Caco-2 (cell line): ENCODE measurements at regions not wholly inside any gene's neighbourhood (a gene's known extent, or its start where the extent isn't known, plus 50 kb on each side); places are given as distances from the start of the nearest gene placed in this dataset.

Experiments
- BruUV-seq: library from RNA; stranded (reverse); fragments of 400-500 nt; replicated peaks from 2 replicates; lab custom pipeline; 2021; lab: Mats Ljungman, UMichigan
- CTCF ChIA-PET: fragments of 300-600 bp; sonication (Branson Sonifier 250); formaldehyde crosslinking; loops from one replicate; lab custom pipeline; 2022; ENCODE audit warnings: antibody characterized with exemption; lab: Charles Lee
- POLR2A ChIA-PET: fragments of 300-600 bp; sonication (Branson Sonifier 250); formaldehyde crosslinking; loops from one replicate; lab custom pipeline; 2022; ENCODE audit warnings: antibody characterized with exemption; lab: Charles Lee
- DNase-seq, 2 experiments: peaks; one replicate each; pipeline versions ENCODE4 v3.0.0 to v3.0.0-alpha.2; 2020 to 2022
- H3K27me3 ChIP-seq: replicated peaks from 2 replicates; pipeline ENCODE4 v1.6.0; 2011; ENCODE audit warnings: low read length; ENCODE audit not compliant: control insufficient read depth, insufficient read depth
- H3K36me3 ChIP-seq: 2 replicates; pipeline ENCODE4 v1.5.1; 2011; ENCODE audit warnings: low read length; ENCODE audit not compliant: control insufficient read depth, insufficient read depth
- H3K4me1 ChIP-seq: fragments of 250-450 bp; sonication (Bioruptor Pico); 2 replicates; pipeline ENCODE4 v1.5.1; 2020; ENCODE audit warnings: mild to moderate bottlenecking
- H3K4me3 ChIP-seq: 2 replicates; pipeline ENCODE4 v1.5.1; 2011; ENCODE audit warnings: low read depth, mild to moderate bottlenecking, control low read depth, low read length
- H3K9me3 ChIP-seq: fragments of 250-450 bp; sonication (Bioruptor Pico); 2 replicates; pipeline ENCODE4 v1.5.1; 2020; ENCODE audit warnings: mild to moderate bottlenecking, moderate library complexity
- H3K27ac Mint-ChIP-seq: one replicate; pipeline ENCODE4 v1.8.0; 2022; ENCODE audit warnings: mixed read lengths; ENCODE audit not compliant: unreplicated experiment
- H3K27me3 Mint-ChIP-seq: one replicate; pipeline ENCODE4 v1.8.0; 2022; ENCODE audit warnings: mixed read lengths; ENCODE audit not compliant: insufficient read depth, unreplicated experiment
- H3K36me3 Mint-ChIP-seq: one replicate; pipeline ENCODE4 v1.8.0; 2022; ENCODE audit warnings: mild to moderate bottlenecking, mixed read lengths; ENCODE audit not compliant: insufficient read depth, unreplicated experiment
- H3K4me1 Mint-ChIP-seq: one replicate; pipeline ENCODE4 v1.8.0; 2022; ENCODE audit warnings: low read depth, mixed read lengths; ENCODE audit not compliant: unreplicated experiment
- H3K4me3 Mint-ChIP-seq: one replicate; pipeline ENCODE4 v1.8.0; 2022; ENCODE audit warnings: mild to moderate bottlenecking, moderate library complexity, mixed read lengths; ENCODE audit not compliant: unreplicated experiment
- H3K9me3 Mint-ChIP-seq: one replicate; pipeline ENCODE4 v1.8.0; 2022; ENCODE audit warnings: mixed read lengths; ENCODE audit not compliant: unreplicated experiment
- CTCF ChIP-seq, 2 experiments: fragments of 200-600 bp in 1 of 2; IDR thresholded peaks; 1 replicate in 1 of 2; 2 replicates in 1 of 2; pipeline versions ENCODE4 v1.5.1 to v1.8.0; 2011 to 2022; ENCODE audit warnings: antibody characterized with exemption in 1 of 2, control low read depth in 1 of 2, inconsistent platforms in 1 of 2, low read depth in 1 of 2, low read length in 1 of 2, mild to moderate bottlenecking in 1 of 2, moderate library complexity in 1 of 2; ENCODE audit not compliant: insufficient read depth in 1 of 2, severe bottlenecking in 1 of 2, unreplicated experiment in 1 of 2
- intact Hi-C: fragments of 100-400 bp; cut with micrococcal nuclease; formaldehyde crosslinking; loops from one replicate; pipeline ENCODE4 v1.10.0; 2022; ENCODE audit not compliant: unreplicated experiment

GRCh38 chr7:41323806-41324205, 379.1 kb downstream of the INHBA start:
- DNase-seq, result no peak
- no peaks in the 10 kb centered on the region for H3K27me3 Mint-ChIP-seq
- BruUV-seq, result no TSS peak
- H3K27ac Mint-ChIP-seq, result no peak overlapping the region
- H3K36me3 ChIP-seq, result no peaks in the 10 kb centered on the region
- H3K4me3 ChIP-seq, result no peak overlapping the region
- TF ChIP-seq CTCF (IDR thresholded peaks at IDR 0.05; ENCODE audit: insufficient read depth in 1 of 2, low read depth in 1 of 2, low read length in 1 of 2, severe bottlenecking in 1 of 2, unreplicated experiment in 1 of 2), result no peak
- no peaks in the 10 kb centered on the region for H3K4me1 Mint-ChIP-seq
- peaks cover 3% of the 10 kb centered on the region for H3K9me3 Mint-ChIP-seq
- H3K4me1 ChIP-seq, result no peaks in the 10 kb centered on the region
- no peak overlapping the region for H3K4me3 Mint-ChIP-seq
- H3K9me3 ChIP-seq, result no peaks in the 10 kb centered on the region
- H3K36me3 Mint-ChIP-seq, result no peaks in the 10 kb centered on the region
- no peaks in the 10 kb centered on the region for H3K27me3 ChIP-seq
- POLR2A ChIA-PET, result no interaction called here
- CTCF ChIA-PET, result no interaction called here
- intact Hi-C loops, result no loop called here

GRCh38 chr7:41319581-41319980, 383.3 kb downstream of the INHBA start:
- 0 out of 2 replicates have a peak, but pooled peaks cover 6% of the 10 kb centered on the region for H3K4me1 ChIP-seq
- no peaks in the 10 kb centered on the region for H3K9me3 ChIP-seq
- no peaks in the 10 kb centered on the region for H3K36me3 Mint-ChIP-seq
- CTCF ChIA-PET, result interaction anchor here (0.7 kb wide), 1 partner anchor 10 kb away, joined by 3 read pairs; no protein-coding TSS in a partner anchor
- no peaks in the 10 kb centered on the region for H3K4me1 Mint-ChIP-seq
- H3K27ac Mint-ChIP-seq, result no peak overlapping the region
- intact Hi-C loops, result no loop called here
- peaks cover 8% of the 10 kb centered on the region for H3K9me3 Mint-ChIP-seq
- no peak for DNase-seq
- no peak overlapping the region for H3K4me3 Mint-ChIP-seq
- POLR2A ChIA-PET, result no interaction called here
- no peak overlapping the region for H3K4me3 ChIP-seq
- H3K27me3 ChIP-seq, result no peaks in the 10 kb centered on the region
- no peaks in the 10 kb centered on the region for H3K36me3 ChIP-seq
- no peaks in the 10 kb centered on the region for H3K27me3 Mint-ChIP-seq
- TF ChIP-seq CTCF (IDR thresholded peaks at IDR 0.05; ENCODE audit: insufficient read depth in 1 of 2, low read depth in 1 of 2, low read length in 1 of 2, severe bottlenecking in 1 of 2, unreplicated experiment in 1 of 2), result no peak
- no TSS peak for BruUV-seq

- no peak overlapping the region for H3K27ac Mint-ChIP-seq
- H3K27me3 ChIP-seq, result no peaks in the 10 kb centered on the region
- no peak for TF ChIP-seq CTCF (IDR thresholded peaks at IDR 0.05; ENCODE audit: insufficient read depth in 1 of 2, low read depth in 1 of 2, low read length in 1 of 2, severe bottlenecking in 1 of 2, unreplicated experiment in 1 of 2)
- H3K4me3 ChIP-seq, result no peak overlapping the region
- H3K27me3 Mint-ChIP-seq, result no peaks in the 10 kb centered on the region
- H3K36me3 ChIP-seq, result no peaks in the 10 kb centered on the region
- CTCF ChIA-PET, result no interaction called here
- H3K9me3 ChIP-seq, result no peaks in the 10 kb centered on the region
- no peaks in the 10 kb centered on the region for H3K36me3 Mint-ChIP-seq
- no peak for DNase-seq
- peaks cover 8% of the 10 kb centered on the region for H3K9me3 Mint-ChIP-seq
- H3K4me3 Mint-ChIP-seq, result no peak overlapping the region
- intact Hi-C loops, result no loop called here
- H3K4me1 Mint-ChIP-seq, result no peaks in the 10 kb centered on the region
- no TSS peak for BruUV-seq
- POLR2A ChIA-PET, result no interaction called here
- H3K4me1 ChIP-seq, result 0 out of 2 replicates have a peak, but pooled peaks cover 6% of the 10 kb centered on the region
Measured at GRCh38 chr7:41316410-41316809, 386.5 kb downstream of the INHBA start.
